ENCODE measurements at regions not wholly inside any gene's neighbourhood (a gene's known extent, or its start where the extent isn't known, plus 50 kb on each side); places are given as distances from the start of the nearest gene placed in this dataset.

GRCh38 chr11:116279511-116279910, 493.3 kb downstream of the BUD13 start:
- Histone ChIP-seq H3K4me1 (ENCODE audit: insufficient read depth) (no peaks in the 10 kb centered on the region), H3K4me3 (ENCODE audit: low read depth, low read length) (no peak overlapping the region), H3K27ac (ENCODE audit: low read depth) (no peak overlapping the region), H3K36me3 (ENCODE audit: insufficient read depth) (no peaks in the 10 kb centered on the region)
- WGBS, result 71% methylated on average over 4 of the region's 4 CpGs
- no peak for DNase-seq (ENCODE audit: extremely low spot score)

GRCh38 chr11:116278076-116278475, 494.7 kb downstream of the BUD13 start:
- H3K36me3 ChIP-seq (ENCODE audit: insufficient read depth), result no peaks in the 10 kb centered on the region
- no peak overlapping the region for H3K4me3 ChIP-seq (ENCODE audit: low read depth, low read length)
- H3K4me1 ChIP-seq (ENCODE audit: insufficient read depth), result no peaks in the 10 kb centered on the region
- no peak for DNase-seq (ENCODE audit: extremely low spot score)
- 64% methylated on average over 4 of the region's 4 CpGs for whole genome bisulfite sequencing
- H3K27ac ChIP-seq (ENCODE audit: low read depth), result no peak overlapping the region

GRCh38 chr11:116276051-116277044, 496.4 kb downstream of the BUD13 start:
- DNase-seq (ENCODE audit: extremely low spot score), result no peak
- no peaks in the 10 kb centered on the region for H3K4me1 ChIP-seq (ENCODE audit: insufficient read depth)
- no peak overlapping the region for H3K4me3 ChIP-seq (ENCODE audit: low read depth, low read length)
- no peak overlapping the region for H3K27ac ChIP-seq (ENCODE audit: low read depth)
- 33% methylated on average over 40 of the region's 40 CpGs for WGBS
- H3K36me3 ChIP-seq (ENCODE audit: insufficient read depth), result no peaks in the 10 kb centered on the region

- H3K27ac ChIP-seq (ENCODE audit: low read depth), result no peak overlapping the region
- no peak overlapping the region for H3K4me3 ChIP-seq (ENCODE audit: low read depth, low read length)
- H3K36me3 ChIP-seq (ENCODE audit: insufficient read depth), result no peaks in the 10 kb centered on the region
- DNase-seq (ENCODE audit: extremely low spot score), result no peak
- WGBS, result 81% methylated on average over 5 of the region's 5 CpGs
- no peaks in the 10 kb centered on the region for H3K4me1 ChIP-seq (ENCODE audit: insufficient read depth)
Measured at GRCh38 chr11:116275635-116276034, 497.2 kb downstream of the BUD13 start.

- Histone ChIP-seq H3K4me3 (ENCODE audit: low read depth, low read length) (no peak overlapping the region), H3K4me1 (ENCODE audit: insufficient read depth) (no peaks in the 10 kb centered on the region), H3K27ac (ENCODE audit: low read depth) (no peak overlapping the region), H3K36me3 (ENCODE audit: insufficient read depth) (no peaks in the 10 kb centered on the region)
- 67% methylated on average over 4 of the region's 4 CpGs for WGBS
- DNase-seq (ENCODE audit: extremely low spot score), result no peak
Measured at GRCh38 chr11:116274521-116274920, 498.3 kb downstream of the BUD13 start.

- no peaks in the 10 kb centered on the region for H3K36me3 ChIP-seq (ENCODE audit: insufficient read depth)
- no peak overlapping the region for H3K4me3 ChIP-seq (ENCODE audit: low read depth, low read length)
- no peaks in the 10 kb centered on the region for H3K4me1 ChIP-seq (ENCODE audit: insufficient read depth)
- 65% methylated on average over 8 of the region's 8 CpGs for WGBS
- H3K27ac ChIP-seq (ENCODE audit: low read depth), result no peak overlapping the region
- no peak for DNase-seq (ENCODE audit: extremely low spot score)
Measured at GRCh38 chr11:116272181-116272789, 500.5 kb downstream of the BUD13 start.

GRCh38 chr11:116271479-116271878, 501.3 kb downstream of the BUD13 start:
- Histone ChIP-seq H3K36me3 (ENCODE audit: insufficient read depth) (no peaks in the 10 kb centered on the region), H3K4me3 (ENCODE audit: low read depth, low read length) (no peak overlapping the region), H3K4me1 (ENCODE audit: insufficient read depth) (no peaks in the 10 kb centered on the region), H3K27ac (ENCODE audit: low read depth) (no peak overlapping the region)
- DNase-seq (ENCODE audit: extremely low spot score), result no peak
- WGBS, result 79% methylated on average over 6 of the region's 6 CpGs

- H3K36me3 ChIP-seq (ENCODE audit: insufficient read depth), result no peaks in the 10 kb centered on the region
- no peak overlapping the region for H3K4me3 ChIP-seq (ENCODE audit: low read depth, low read length)
- no peaks in the 10 kb centered on the region for H3K4me1 ChIP-seq (ENCODE audit: insufficient read depth)
- DNase-seq (ENCODE audit: extremely low spot score), result no peak
- H3K27ac ChIP-seq (ENCODE audit: low read depth), result no peak overlapping the region
- WGBS, result 74% methylated on average over 5 of the region's 5 CpGs
Measured at GRCh38 chr11:116267146-116267545, 505.6 kb downstream of the BUD13 start.

- DNase-seq (ENCODE audit: extremely low spot score), result no peak
- H3K27ac ChIP-seq (ENCODE audit: low read depth), result no peak overlapping the region
- WGBS, result 48% methylated on average over 8 of the region's 8 CpGs
Measured at GRCh38 chr11:116263770-116264169, 509.0 kb downstream of the BUD13 start.

GRCh38 chr11:116263019-116263418, 509.8 kb downstream of the BUD13 start:
- WGBS, result 40% methylated on average over 3 of the region's 3 CpGs
- H3K36me3 ChIP-seq (ENCODE audit: insufficient read depth), result no peaks in the 10 kb centered on the region
- no peak overlapping the region for H3K27ac ChIP-seq (ENCODE audit: low read depth)
- no peak for DNase-seq (ENCODE audit: extremely low spot score)
- H3K4me3 ChIP-seq (ENCODE audit: low read depth, low read length), result no peak overlapping the region
- H3K4me1 ChIP-seq (ENCODE audit: insufficient read depth), result no peaks in the 10 kb centered on the region

More at GRCh38 chr11:116263770-116264169, 509.0 kb downstream of the BUD13 start:
- Histone ChIP-seq H3K36me3 (ENCODE audit: insufficient read depth) (no peaks in the 10 kb centered on the region), H3K4me1 (ENCODE audit: insufficient read depth) (no peaks in the 10 kb centered on the region), H3K4me3 (ENCODE audit: low read depth, low read length) (no peak overlapping the region)

GRCh38 chr11:116262370-116262769, 510.4 kb downstream of the BUD13 start:
- Histone ChIP-seq H3K36me3 (ENCODE audit: insufficient read depth) (no peaks in the 10 kb centered on the region), H3K27ac (ENCODE audit: low read depth) (no peak overlapping the region), H3K4me3 (ENCODE audit: low read depth, low read length) (no peak overlapping the region), H3K4me1 (ENCODE audit: insufficient read depth) (no peaks in the 10 kb centered on the region)
- DNase-seq (ENCODE audit: extremely low spot score), result no peak
- WGBS, result 95% methylated on average over 1 of the region's 1 CpG

- DNase-seq (ENCODE audit: extremely low spot score), result no peak
- Histone ChIP-seq H3K36me3 (ENCODE audit: insufficient read depth) (no peaks in the 10 kb centered on the region), H3K4me3 (ENCODE audit: low read depth, low read length) (no peak overlapping the region), H3K4me1 (ENCODE audit: insufficient read depth) (no peaks in the 10 kb centered on the region), H3K27ac (ENCODE audit: low read depth) (no peak overlapping the region)
- WGBS, result 35% methylated on average over 8 of the region's 8 CpGs
Measured at GRCh38 chr11:116261606-116262005, 511.2 kb downstream of the BUD13 start.

- H3K4me3 ChIP-seq (ENCODE audit: low read depth, low read length), result no peak overlapping the region
- H3K4me1 ChIP-seq (ENCODE audit: insufficient read depth), result no peaks in the 10 kb centered on the region
- H3K27ac ChIP-seq (ENCODE audit: low read depth), result no peak overlapping the region
- H3K36me3 ChIP-seq (ENCODE audit: insufficient read depth), result no peaks in the 10 kb centered on the region
- DNase-seq (ENCODE audit: extremely low spot score), result no peak
- WGBS, result 80% methylated on average over 3 of the region's 3 CpGs
Measured at GRCh38 chr11:116258821-116259220, 514.0 kb downstream of the BUD13 start.

GRCh38 chr11:116257883-116258282, 514.9 kb downstream of the BUD13 start:
- no peak for DNase-seq (ENCODE audit: extremely low spot score)
- 72% methylated on average over 4 of the region's 4 CpGs for WGBS
- Histone ChIP-seq H3K27ac (ENCODE audit: low read depth) (no peak overlapping the region), H3K4me1 (ENCODE audit: insufficient read depth) (no peaks in the 10 kb centered on the region), H3K36me3 (ENCODE audit: insufficient read depth) (no peaks in the 10 kb centered on the region), H3K4me3 (ENCODE audit: low read depth, low read length) (no peak overlapping the region)
